HT1080 (cell line): ENCODE measurements at regions not wholly inside any gene's neighbourhood (a gene's known extent, or its start where the extent isn't known, plus 50 kb on each side); places are given as distances from the start of the nearest gene placed in this dataset.
"Not testable (repeated sequence)": the region's sequence is repeated elsewhere in the genome, so short reads cannot be mapped to it uniquely, and the experiment has no call there.

Experiments used
- DNase-seq: peaks from one replicate; pipeline ENCODE4 v3.0.0-alpha.2; 2015; ENCODE audit warnings: low read depth

GRCh38 chr10:3393958-3394357, 221.4 kb upstream of the PITRM1 start:
- no peak for DNase-seq

- no peak for DNase-seq
Observed at GRCh38 chr10:3391657-3392056, 219.1 kb upstream of the PITRM1 start.

- DNase-seq, result no peak
Observed at GRCh38 chr10:3389130-3389529, 216.5 kb upstream of the PITRM1 start.

- DNase-seq, result no peak
Observed at GRCh38 chr10:3385487-3385886, 212.9 kb upstream of the PITRM1 start.

- DNase-seq, result no peak
Observed at GRCh38 chr10:3382092-3382491, 209.5 kb upstream of the PITRM1 start.

GRCh38 chr10:3380406-3381050, 207.9 kb upstream of the PITRM1 start:
- DNase-seq, result no peak

- DNase-seq, result no peak
Observed at GRCh38 chr10:3376631-3377030, 204.0 kb upstream of the PITRM1 start.

GRCh38 chr10:3375505-3375904, 202.9 kb upstream of the PITRM1 start:
- no peak for DNase-seq

- no peak for DNase-seq
Observed at GRCh38 chr10:3374914-3375313, 202.3 kb upstream of the PITRM1 start.

- DNase-seq, result not testable (repeated sequence)
Observed at GRCh38 chr10:3373374-3374027, 200.9 kb upstream of the PITRM1 start.

GRCh38 chr10:3372281-3372680, 199.7 kb upstream of the PITRM1 start:
- DNase-seq, result no peak

GRCh38 chr10:3371624-3372023, 199.0 kb upstream of the PITRM1 start:
- DNase-seq, result not testable (repeated sequence)

GRCh38 chr10:3366735-3367405, 194.3 kb upstream of the PITRM1 start:
- no peak for DNase-seq

GRCh38 chr10:3366043-3366442, 193.5 kb upstream of the PITRM1 start:
- no peak for DNase-seq

GRCh38 chr10:3365630-3366029, 193.0 kb upstream of the PITRM1 start:
- peak; percentile 54 for DNase-seq

- no peak for DNase-seq
Observed at GRCh38 chr10:3364768-3365480, 192.3 kb upstream of the PITRM1 start.

- no peak for DNase-seq
Observed at GRCh38 chr10:3363311-3364045, 190.9 kb upstream of the PITRM1 start.

GRCh38 chr10:3362394-3362793, 189.8 kb upstream of the PITRM1 start:
- no peak for DNase-seq

GRCh38 chr10:3361640-3362039, 189.1 kb upstream of the PITRM1 start:
- no peak for DNase-seq

GRCh38 chr10:3357737-3358136, 185.2 kb upstream of the PITRM1 start:
- no peak for DNase-seq

- DNase-seq, result no peak
Observed at GRCh38 chr10:3355536-3355935, 183.0 kb upstream of the PITRM1 start.
